DND-41 (cell line): ENCODE measurements at regions not wholly inside any gene's neighbourhood (a gene's known extent, or its start where the extent isn't known, plus 50 kb on each side); places are given as distances from the start of the nearest gene placed in this dataset.

ENCODE experiments used
- ATAC-seq: fragments of 200-7000 bp; cut with Tn5 transposase; 3 replicates; pipeline ENCODE4 v1.9.1; 2021; ENCODE audit warnings: low read depth; ENCODE audit not compliant: insufficient read depth
- DNase-seq: peaks from one replicate; pipeline ENCODE4 v3.0.0-alpha.2; 2020
- H2AFZ ChIP-seq: 2 replicates; pipeline ENCODE4 v1.6.0; 2012; ENCODE audit warnings: low read depth, low read length
- H3K27ac ChIP-seq: 2 replicates; pipeline ENCODE4 v1.5.1; 2012; ENCODE audit warnings: low read length, inconsistent platforms
- H3K27me3 ChIP-seq: fragments of 200-600 bp; sonication (generic); 2 replicates; pipeline ENCODE4 v1.6.0; 2012; ENCODE audit warnings: low read length, mild to moderate bottlenecking, inconsistent platforms; ENCODE audit not compliant: insufficient read depth, poor library complexity
- H3K36me3 ChIP-seq: 2 replicates; pipeline ENCODE4 v1.5.1; 2012; ENCODE audit warnings: low read length, inconsistent platforms; ENCODE audit not compliant: insufficient read depth
- H3K4me1 ChIP-seq: 2 replicates; pipeline ENCODE4 v1.5.1; 2012; ENCODE audit warnings: mild to moderate bottlenecking, low read length; ENCODE audit not compliant: insufficient read depth
- H3K4me2 ChIP-seq: 2 replicates; pipeline ENCODE4 v1.6.0; 2012; ENCODE audit warnings: mild to moderate bottlenecking, moderate library complexity, low read length, inconsistent platforms; ENCODE audit not compliant: insufficient read depth
- H3K4me3 ChIP-seq, 2 experiments: fragments of 200-600 bp in 1 of 2; shearing (Covaris generic) in 1 of 2; 2 replicates each; pipeline ENCODE4 v1.5.1; 2012 to 2016; ENCODE audit warnings: inconsistent platforms in 2 of 2, low read length in 2 of 2, mild to moderate bottlenecking in 2 of 2, low read depth in 1 of 2, moderate library complexity in 1 of 2
- H3K79me2 ChIP-seq: 2 replicates; pipeline ENCODE4 v1.6.0; 2012; ENCODE audit warnings: low read length, inconsistent platforms; ENCODE audit not compliant: insufficient read depth
- H3K9ac ChIP-seq: 2 replicates; pipeline ENCODE4 v1.6.0; 2012; ENCODE audit warnings: low read depth, mild to moderate bottlenecking, inconsistent platforms, low read length, moderate library complexity
- H3K9me3 ChIP-seq: 2 replicates; pipeline ENCODE4 v1.5.1; 2012; ENCODE audit warnings: low read length, moderate library complexity, mild to moderate bottlenecking, inconsistent platforms; ENCODE audit not compliant: insufficient read depth, severe bottlenecking
- H4K20me1 ChIP-seq: 2 replicates; pipeline ENCODE4 v1.6.0; 2012; ENCODE audit warnings: low read length; ENCODE audit not compliant: insufficient read depth
- CTCF ChIP-seq: IDR thresholded peaks from 2 replicates; pipeline ENCODE4 v1.5.1; 2012; ENCODE audit warnings: borderline replicate concordance, low read length, moderate library complexity, mild to moderate bottlenecking; ENCODE audit not compliant: poor library complexity, severe bottlenecking; ENCODE audit errors: extremely low read depth
- EZH2 ChIP-seq: IDR thresholded peaks from 3 replicates; pipeline ENCODE4 v1.6.1; 2012; ENCODE audit warnings: borderline replicate concordance, low read depth, mild to moderate bottlenecking, moderate library complexity, low read length, inconsistent platforms; ENCODE audit not compliant: severe bottlenecking

- no peaks in the 10 kb centered on the region for H3K36me3 ChIP-seq
- no peak overlapping the region for H3K4me3 ChIP-seq
- no peak for DNase-seq
- H4K20me1 ChIP-seq: no peaks in the 10 kb centered on the region
- H3K79me2 ChIP-seq: no peaks in the 10 kb centered on the region
- TF ChIP-seq EZH2 (no peak), CTCF (no peak)
- peaks cover 3% of the 10 kb centered on the region for H3K27me3 ChIP-seq
- no peak overlapping the region for H3K9ac ChIP-seq
- no peaks in the 10 kb centered on the region for H3K9me3 ChIP-seq
- no peak overlapping the region for H3K4me2 ChIP-seq
- H3K27ac ChIP-seq: no peak overlapping the region
- ATAC-seq: no peak
- H3K4me1 ChIP-seq: no peaks in the 10 kb centered on the region
- H2AFZ ChIP-seq: no peak overlapping the region
Observed at GRCh38 chr2:126302043-126302442, 353.9 kb upstream of the GYPC start.

DNA sequence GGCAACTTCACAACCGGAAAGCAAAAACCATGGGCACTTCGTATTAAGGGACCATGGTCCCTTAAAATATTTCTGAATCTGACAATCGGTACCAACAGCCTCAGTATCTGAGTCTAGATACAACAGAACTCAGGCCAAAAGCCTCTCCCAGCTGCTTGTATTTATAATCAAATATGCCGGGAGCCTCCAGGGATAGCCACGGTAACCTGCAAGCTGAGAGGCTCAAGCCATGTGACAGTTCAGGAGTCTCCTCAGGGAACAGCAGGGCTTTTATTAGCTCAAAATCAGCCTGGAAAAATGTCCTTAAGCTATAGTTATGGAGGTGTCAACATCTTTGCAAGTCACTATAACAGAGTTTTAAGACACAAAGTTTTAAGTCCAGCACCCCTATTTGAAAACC lies 352.8 kb upstream of the GYPC start:
- ATAC-seq: no peak
- Histone ChIP-seq H3K4me1 (no peaks in the 10 kb centered on the region), H3K4me3 (no peak overlapping the region), H3K79me2 (no peaks in the 10 kb centered on the region), H3K4me2 (no peak overlapping the region), H3K9ac (no peak overlapping the region), H2AFZ (no peak overlapping the region), H3K27me3 (peaks cover 3% of the 10 kb centered on the region), H4K20me1 (no peaks in the 10 kb centered on the region), H3K27ac (no peak overlapping the region), H3K9me3 (no peaks in the 10 kb centered on the region), H3K36me3 (no peaks in the 10 kb centered on the region)
- no peak for TF ChIP-seq CTCF
- no peak for TF ChIP-seq EZH2
- DNase-seq: no peak

GRCh38 chr2:126304154-126304553 lies 351.8 kb upstream of the GYPC start:
- no peak overlapping the region for H3K4me3 ChIP-seq
- no peak overlapping the region for H3K27ac ChIP-seq
- no peak for ATAC-seq
- no peak overlapping the region for H2AFZ ChIP-seq
- TF ChIP-seq CTCF (no peak), EZH2 (no peak)
- no peak overlapping the region for H3K4me2 ChIP-seq
- peaks cover 3% of the 10 kb centered on the region for H3K27me3 ChIP-seq
- no peaks in the 10 kb centered on the region for H3K4me1 ChIP-seq
- no peaks in the 10 kb centered on the region for H3K79me2 ChIP-seq
- DNase-seq: no peak
- H3K9me3 ChIP-seq: no peaks in the 10 kb centered on the region
- no peaks in the 10 kb centered on the region for H4K20me1 ChIP-seq
- no peaks in the 10 kb centered on the region for H3K36me3 ChIP-seq
- no peak overlapping the region for H3K9ac ChIP-seq

GRCh38 chr2:126306539-126306938 lies 349.4 kb upstream of the GYPC start:
- Histone ChIP-seq H3K79me2 (no peaks in the 10 kb centered on the region), H3K27me3 (peaks cover 3% of the 10 kb centered on the region), H3K9ac (no peak overlapping the region), H3K36me3 (no peaks in the 10 kb centered on the region), H2AFZ (no peak overlapping the region), H3K9me3 (no peaks in the 10 kb centered on the region), H3K4me1 (no peaks in the 10 kb centered on the region), H3K27ac (no peak overlapping the region), H3K4me3 (no peak overlapping the region), H3K4me2 (no peak overlapping the region), H4K20me1 (no peaks in the 10 kb centered on the region)
- DNase-seq (no peak), ATAC-seq (no peak)
- TF ChIP-seq CTCF: no peak
- no peak for TF ChIP-seq EZH2
